Epithelial cell of esophagus (primary cell): ENCODE measurements at regions not wholly inside any gene's neighbourhood (a gene's known extent, or its start where the extent isn't known, plus 50 kb on each side); places are given as distances from the start of the nearest gene placed in this dataset.

Experiments used
- DNase-seq: peaks from one replicate; pipeline ENCODE4 v3.0.0; 2010; ENCODE audit warnings: low read depth
- H3K4me3 ChIP-seq: 2 replicates; pipeline ENCODE4 v1.5.1; 2011; ENCODE audit warnings: mild to moderate bottlenecking, low read length, control low read depth
- TF ChIP-seq, protein P1 (sequence below): IDR thresholded peaks from 2 replicates; pipeline ENCODE4 v1.5.1; 2011; ENCODE audit warnings: low read depth, mild to moderate bottlenecking, low read length, control low read depth, inconsistent platforms; ENCODE audit not compliant: insufficient read depth; ENCODE audit errors: missing control alignments

DNA sequence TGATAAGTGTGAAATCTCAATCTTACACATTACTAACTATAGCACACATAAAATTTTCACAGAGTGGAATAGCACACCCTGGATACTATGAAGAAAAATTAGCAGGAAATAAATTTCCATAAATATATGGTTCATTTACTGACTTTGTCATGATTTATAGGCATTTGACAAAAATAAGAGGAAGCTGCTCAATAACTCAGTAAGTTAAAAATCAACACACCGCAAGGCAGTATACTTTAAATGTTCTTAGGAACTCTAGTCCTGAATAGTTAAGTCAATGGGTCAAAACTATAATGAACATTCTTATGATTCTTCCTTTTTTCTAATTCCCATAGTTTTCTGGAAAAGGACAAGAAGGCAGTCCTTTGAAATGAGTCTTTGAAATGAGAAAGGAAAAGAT lies 1557.8 kb upstream of the RAG2 start:
- no peak overlapping the region for H3K4me3 ChIP-seq
- TF ChIP-seq, protein P1, sequence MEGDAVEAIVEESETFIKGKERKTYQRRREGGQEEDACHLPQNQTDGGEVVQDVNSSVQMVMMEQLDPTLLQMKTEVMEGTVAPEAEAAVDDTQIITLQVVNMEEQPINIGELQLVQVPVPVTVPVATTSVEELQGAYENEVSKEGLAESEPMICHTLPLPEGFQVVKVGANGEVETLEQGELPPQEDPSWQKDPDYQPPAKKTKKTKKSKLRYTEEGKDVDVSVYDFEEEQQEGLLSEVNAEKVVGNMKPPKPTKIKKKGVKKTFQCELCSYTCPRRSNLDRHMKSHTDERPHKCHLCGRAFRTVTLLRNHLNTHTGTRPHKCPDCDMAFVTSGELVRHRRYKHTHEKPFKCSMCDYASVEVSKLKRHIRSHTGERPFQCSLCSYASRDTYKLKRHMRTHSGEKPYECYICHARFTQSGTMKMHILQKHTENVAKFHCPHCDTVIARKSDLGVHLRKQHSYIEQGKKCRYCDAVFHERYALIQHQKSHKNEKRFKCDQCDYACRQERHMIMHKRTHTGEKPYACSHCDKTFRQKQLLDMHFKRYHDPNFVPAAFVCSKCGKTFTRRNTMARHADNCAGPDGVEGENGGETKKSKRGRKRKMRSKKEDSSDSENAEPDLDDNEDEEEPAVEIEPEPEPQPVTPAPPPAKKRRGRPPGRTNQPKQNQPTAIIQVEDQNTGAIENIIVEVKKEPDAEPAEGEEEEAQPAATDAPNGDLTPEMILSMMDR: no peak
- no peak for DNase-seq

DNA sequence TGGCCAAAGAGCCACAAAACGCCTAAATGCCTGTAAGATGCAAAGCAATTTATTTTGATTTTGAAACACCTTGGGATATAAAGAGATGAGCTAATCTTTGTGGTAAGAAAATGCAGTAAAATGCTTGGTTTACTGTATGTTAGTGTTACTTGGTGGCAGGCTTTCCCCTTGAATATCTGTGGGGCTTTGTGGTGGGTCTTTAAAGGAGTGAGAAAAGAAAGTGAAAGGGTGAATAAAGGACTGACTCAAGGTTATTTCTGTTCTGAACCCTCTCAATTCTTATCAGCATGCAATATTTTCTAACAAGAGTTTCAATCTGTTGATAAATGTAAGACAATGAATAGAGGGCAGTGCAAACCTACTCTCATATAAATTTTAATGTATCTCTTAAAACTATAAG lies 1555.9 kb upstream of the RAG2 start:
- no peak overlapping the region for H3K4me3 ChIP-seq
- DNase-seq: no peak
- TF ChIP-seq, protein P1: no peak

DNA sequence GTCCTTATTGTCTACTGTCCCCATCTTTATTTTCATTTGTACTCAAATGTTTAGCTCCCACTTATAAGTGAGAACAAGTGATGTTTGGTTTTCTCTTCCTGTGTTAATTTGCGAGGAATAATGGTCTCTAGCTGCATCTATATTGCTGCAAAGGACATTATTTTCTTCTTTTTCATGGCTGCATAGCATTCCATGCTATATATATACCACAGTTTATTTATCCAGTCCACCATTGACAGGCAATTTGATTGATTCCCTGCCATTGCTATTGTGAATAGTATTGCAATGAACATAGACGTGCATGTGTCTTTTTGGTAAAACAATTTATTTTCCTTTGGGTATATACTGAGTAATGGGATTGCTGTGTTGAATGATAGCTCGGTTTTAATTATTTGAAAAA lies 1545.8 kb upstream of the RAG2 start:
- DNase-seq: no peak
- TF ChIP-seq, protein P1: no peak
- H3K4me3 ChIP-seq: no peak overlapping the region

DNA sequence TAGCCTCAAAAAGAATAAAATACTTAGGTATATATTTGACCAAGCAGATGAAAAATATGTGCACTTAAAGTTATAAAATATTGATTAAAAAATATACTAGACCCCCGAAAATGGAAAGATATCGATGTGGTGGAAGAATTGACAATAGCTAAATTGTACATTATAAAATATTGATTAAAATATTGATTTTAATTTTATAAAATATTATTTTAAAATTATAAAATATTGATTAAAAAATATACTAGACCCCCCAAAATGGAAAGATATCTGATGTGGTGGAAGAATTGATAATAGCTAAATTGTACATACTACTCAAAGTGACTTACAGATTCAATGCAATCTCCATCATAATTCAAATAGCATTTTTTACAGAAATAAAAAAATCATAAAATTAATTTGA lies 1540.9 kb upstream of the RAG2 start:
- TF ChIP-seq, protein P1: no peak
- no peak overlapping the region for H3K4me3 ChIP-seq
- DNase-seq: no peak

DNA sequence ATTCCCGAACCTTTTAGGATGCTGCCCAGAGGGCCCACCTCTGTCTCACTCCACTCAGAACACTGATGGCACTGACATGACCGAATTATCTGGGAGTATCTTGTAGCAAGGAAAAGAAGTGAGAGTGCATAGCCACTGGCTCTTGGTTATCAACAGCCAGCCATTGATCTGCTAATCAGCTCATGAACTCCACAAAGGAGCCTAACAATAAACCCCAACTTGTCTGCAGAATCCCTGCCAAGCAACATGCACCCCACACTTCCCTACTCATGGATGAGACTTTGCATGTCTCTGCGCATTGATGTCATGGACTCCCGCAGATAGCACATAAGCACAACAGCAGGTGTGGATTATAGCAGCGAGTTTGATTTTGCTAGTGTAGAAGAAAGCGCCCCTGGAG lies 1538.9 kb upstream of the RAG2 start:
- H3K4me3 ChIP-seq: no peak overlapping the region
- no peak for DNase-seq
- TF ChIP-seq, protein P1: no peak

DNA sequence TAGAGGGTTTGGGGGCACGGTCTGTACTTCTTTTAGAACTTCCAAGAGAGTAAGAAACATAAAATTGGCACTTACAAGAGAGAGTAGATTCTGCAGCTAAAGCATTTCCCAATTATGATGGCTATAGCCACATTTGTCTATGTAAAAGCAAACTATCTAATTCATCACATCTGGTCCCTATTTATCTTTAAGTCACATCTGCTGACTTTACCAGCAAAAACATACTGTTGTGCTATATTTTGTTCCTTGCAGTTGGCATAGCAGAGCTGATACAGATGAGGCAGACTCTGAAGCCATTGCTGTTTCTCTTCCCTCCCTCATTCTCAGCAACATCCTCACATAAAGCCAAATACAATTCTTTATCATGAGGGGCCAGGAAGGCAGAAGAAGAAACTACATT lies 1533.5 kb upstream of the RAG2 start:
- TF ChIP-seq, protein P1: no peak
- no peak overlapping the region for H3K4me3 ChIP-seq
- no peak for DNase-seq

DNA sequence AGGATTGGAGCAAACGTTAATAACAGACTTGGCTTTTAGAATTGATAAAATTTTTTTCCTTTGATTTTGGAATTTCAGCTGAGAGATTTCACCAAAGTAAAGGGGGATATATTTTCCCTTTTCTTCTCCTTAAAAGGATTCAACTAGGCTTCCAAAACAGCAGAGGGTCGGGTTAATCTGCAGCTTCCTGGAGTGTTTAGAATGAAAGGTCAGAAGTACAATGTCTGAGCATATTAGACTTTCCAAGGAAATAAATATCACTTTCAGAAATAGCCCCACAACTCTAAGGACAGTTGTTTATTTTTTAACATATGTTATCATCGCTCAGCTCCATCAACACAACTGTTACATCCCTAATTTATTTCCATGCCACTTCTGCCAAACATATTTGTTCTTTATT lies 1532.9 kb upstream of the RAG2 start:
- no peak for DNase-seq
- H3K4me3 ChIP-seq: no peak overlapping the region
- TF ChIP-seq, protein P1: no peak
